NCI-H2107 (cell line): ENCODE measurements at regions not wholly inside any gene's neighbourhood (a gene's known extent, or its start where the extent isn't known, plus 50 kb on each side); places are given as distances from the start of the nearest gene placed in this dataset.

Source experiments
- DNase-seq: peaks from one replicate; lab custom pipeline; 2025; lab: John Stamatoyannopoulos, UW

DNA sequence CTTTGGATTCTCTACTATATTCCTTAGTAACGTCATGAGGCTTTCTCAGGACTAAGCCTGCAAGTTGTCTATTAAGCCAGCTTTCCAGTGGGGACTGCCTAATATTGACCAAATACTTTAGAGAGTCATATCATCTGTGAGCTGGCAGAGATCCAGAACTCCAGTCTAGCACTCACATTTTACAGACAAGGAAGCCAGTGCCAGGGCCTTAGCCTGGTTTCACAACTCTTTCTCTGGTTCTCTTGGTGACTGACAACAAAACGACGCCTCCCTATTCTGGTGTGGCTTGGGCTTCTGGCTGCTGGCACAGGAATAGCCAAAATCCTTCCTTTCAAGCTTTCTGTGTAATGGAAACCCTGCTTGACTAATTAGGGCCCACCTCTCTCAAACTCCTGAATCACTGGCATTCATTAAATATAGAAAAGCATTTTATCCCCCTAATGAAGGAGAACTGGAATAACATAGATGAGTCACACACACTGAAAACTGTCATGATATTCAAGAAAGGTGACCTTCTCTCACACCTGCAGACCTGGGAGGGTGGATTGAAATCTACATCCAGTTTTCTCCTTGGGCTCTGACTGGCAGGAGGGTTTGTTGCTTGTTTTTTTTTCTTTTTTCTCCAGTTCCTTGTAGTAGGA is 75.2 kb upstream of the UBL3 start:
- peak; percentile 4 for DNase-seq

DNA sequence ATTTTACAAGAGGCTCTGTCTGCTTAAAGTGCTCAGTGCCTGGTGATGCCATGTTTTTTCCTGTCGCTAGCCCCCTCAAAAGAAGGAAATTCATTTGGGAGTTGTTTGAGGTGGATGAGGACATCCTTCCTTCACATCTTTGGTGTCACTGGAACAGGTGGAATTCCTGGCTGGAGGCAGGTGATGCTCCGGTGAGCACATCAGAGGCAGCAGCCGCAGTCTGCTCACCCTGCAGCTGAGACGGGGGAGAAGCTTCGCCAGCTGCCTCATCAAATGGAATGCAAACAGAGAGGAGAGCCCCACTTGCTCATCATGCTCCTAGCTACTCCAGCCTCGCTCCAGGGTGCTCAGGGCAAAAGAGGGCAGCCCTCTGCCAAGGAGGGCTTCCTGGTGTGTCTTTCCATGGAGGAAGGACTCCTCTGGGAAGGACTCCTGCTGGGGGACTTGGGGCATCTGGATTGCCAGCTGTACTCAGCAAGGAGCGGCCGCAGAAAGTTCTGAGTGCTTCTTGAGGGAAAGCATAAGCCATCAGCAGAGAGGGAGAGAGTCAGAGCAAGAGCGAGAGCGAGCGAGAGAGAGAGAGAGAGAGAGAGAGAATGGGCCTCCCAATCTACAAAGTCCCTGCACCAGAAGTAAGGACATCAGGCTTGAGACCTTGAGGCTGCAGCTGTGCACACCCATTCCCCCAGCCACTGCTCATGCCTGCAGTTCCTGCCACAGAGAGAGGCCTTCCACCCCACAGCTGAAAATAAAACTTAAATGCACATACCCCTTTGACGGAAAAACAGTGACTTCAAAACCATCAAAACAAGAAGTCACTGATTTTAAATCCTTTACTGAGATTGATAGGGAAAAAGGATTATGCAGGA is 74.3 kb upstream of the UBL3 start:
- peak; percentile 24 for DNase-seq

DNA sequence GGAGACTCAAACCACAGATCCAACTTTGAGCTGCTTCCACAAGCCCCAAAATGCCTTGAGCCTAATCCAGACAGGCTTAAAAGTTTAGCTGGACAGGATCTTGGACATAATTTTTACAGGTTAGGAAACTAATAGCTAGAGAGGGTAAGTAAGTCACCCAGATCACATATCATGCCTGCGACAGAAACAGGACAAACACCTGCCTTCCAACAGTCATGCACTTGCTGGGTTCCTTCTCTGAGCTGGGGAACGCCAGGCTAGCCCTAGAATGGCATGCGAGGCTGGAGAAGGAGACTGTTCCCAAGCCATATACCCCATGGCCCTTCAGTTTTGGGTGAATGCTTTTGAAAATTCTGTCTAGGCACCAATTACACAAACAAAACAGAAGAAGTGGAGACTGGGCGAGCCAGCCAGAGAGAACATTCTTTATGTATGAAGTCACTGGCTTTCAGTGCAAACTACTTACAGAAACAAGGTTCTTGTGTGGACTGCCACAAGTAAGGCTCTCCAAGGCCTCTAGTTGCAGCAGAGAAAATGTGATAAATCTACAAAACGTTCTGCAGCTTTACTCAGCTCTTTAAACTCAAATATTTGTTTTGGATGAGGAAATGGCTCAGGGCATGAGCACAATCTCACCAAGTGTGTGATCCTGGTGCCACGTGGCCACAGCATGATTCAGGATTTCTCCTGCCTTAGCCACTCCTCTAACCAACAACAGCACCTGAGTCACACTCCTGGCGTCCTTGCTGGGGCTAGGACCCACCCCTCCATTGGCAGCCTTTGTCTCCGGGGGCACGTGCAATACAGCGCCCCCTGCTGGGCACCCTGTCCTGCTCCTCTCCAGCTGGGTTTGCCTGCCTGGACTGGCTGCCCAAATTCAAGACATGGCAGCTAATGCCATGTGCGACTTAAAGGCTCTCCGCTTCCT is 73.4 kb upstream of the UBL3 start:
- peak; percentile 43 for DNase-seq

DNA sequence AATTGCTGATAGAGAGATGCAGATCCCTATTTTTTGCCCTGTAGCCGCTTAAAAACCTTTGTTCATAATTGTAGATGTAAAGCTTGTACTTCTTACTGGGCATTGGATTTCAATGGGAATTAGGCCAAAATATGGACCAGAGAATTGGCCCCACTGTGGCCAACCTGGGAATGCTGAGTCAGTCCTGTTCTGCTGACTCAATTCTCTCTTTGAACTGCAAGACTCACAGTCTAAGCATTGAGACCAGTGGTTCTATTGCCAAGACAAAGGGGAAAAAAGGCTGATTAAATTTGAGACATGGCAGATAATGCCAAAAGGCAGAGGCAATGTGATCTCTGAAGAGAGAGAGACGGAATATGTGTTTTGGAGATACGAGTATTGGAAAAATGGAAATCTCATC is 72.5 kb upstream of the UBL3 start:
- DNase-seq = no peak

DNA sequence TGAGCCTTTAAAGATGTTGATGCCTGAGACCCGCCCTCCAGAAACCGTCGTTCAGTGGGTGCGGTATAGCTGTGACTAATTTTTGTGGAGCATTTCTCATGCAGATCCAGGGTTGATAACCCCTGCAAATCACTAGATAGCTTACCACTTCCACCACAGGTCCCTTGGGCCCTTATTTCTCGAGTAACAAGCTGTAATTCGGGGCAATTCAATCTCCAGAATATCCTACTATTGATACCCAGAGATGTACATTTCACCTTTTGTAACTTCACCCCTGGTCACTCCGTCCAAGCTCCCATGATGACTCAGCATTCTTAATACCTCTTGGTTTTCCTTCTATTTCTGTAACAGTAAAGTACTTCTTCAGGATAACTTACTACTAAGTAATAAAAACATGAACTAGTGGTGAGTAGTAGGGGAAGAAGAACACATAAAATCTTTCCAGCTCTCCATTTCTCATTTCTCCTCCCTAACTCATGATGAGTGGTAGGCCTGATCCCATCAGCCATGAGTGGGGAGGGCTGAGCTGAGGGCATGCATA is 71.9 kb upstream of the UBL3 start:
- no peak for DNase-seq

DNA sequence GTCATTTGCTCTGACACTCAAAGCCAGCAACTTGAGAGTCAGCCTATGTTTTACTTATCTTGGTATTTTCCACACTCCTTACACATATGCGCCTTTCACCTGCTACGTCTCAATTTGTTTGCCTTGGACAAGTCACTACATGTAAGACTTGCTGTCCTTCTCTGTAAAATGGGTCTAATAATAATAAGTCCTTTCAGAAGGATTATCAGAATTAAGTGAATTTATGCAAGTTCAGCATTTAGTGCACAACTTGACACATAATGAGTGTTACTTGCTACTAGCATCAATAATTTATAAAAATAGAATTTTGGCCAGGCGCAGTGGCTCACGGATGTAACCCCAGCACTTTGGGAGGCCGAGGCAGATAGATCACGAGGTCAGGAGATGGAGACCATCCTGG is 71.1 kb upstream of the UBL3 start:
- no peak for DNase-seq

DNA sequence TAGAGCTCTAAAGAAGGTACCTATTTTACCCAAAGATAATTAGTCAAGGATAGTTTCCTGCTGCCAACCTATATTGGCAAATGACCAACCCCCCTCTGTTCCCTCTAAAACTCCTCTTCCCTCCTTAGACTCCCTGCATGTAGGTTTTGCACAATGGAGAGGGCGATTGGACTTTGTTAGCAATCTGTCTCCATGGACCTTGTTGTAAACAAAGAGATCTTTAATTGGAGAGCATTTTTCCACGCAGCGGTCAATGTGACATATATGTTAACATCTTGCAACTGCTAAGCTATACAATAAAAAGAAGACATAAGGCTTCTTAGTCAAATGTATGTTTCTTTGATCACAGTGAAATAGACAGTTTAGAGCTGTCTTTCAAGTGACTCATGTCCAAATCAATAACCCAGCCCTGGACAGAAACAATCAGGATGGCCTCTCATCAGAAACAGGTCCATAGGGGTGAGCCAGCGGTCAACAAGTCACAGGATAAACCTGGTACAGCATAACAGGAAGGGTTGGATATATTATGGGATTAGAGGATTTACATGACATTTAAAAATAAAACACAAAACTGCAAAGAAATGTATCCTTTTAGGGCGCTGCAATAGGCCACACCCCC is 69.7 kb upstream of the UBL3 start:
- no peak for DNase-seq

DNA sequence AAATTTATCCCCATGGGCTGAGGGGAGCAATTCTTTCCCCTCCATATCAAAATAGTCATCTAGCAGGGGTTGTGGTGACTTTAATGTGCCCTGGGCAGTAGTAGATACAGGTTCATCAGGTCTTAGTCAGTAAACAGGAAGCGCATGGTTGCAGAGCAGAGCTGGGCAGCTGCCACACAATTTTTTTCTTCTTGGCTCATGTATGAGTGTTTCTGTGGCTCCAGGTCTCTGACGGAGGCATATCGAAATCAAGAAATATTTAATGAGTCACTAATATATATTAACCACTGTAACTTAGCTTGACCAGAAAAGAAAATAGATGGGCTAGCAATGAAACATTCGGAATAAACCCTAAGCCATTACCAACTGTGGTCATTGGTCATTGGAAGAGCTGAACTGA is 68.4 kb upstream of the UBL3 start:
- DNase-seq = no peak

DNA sequence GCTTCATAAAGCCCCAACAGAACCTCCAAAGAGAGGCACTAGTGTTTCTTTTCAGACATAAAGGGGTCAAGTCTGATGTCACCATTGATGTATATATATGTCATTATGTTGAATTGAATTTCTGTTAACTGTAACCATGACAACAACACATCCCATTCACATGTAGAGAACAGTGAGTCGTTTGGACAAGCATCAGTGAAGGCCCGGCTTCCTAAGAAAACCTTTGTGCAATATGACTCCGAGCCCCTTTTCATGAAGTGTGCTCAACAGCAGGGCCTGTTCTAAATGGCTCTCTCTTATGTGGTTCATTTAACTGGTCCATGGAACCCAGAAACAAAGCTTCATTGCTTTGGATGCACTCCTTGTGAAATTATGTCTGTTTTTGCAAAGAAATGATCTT is 67.2 kb upstream of the UBL3 start:
- DNase-seq = no peak

DNA sequence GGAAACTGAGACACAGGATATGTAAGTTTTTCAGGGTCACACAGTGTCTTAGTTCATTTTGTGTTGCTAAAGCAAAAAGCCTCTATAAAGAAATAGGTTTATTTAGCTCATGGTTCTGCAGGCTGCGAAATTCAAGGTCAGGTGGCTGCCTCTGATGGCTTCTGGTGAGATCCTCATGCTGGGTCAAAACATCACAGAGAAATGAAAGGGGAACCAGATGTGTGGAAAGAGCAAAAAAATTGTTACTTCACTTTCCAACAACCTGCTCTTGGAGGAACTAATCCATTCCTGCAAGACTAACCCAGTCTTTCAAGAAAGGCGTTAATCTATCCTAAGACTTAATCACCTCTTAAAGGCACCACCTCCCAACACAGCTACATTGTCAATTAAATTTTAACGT is 64.2 kb upstream of the UBL3 start:
- no peak for DNase-seq

DNA sequence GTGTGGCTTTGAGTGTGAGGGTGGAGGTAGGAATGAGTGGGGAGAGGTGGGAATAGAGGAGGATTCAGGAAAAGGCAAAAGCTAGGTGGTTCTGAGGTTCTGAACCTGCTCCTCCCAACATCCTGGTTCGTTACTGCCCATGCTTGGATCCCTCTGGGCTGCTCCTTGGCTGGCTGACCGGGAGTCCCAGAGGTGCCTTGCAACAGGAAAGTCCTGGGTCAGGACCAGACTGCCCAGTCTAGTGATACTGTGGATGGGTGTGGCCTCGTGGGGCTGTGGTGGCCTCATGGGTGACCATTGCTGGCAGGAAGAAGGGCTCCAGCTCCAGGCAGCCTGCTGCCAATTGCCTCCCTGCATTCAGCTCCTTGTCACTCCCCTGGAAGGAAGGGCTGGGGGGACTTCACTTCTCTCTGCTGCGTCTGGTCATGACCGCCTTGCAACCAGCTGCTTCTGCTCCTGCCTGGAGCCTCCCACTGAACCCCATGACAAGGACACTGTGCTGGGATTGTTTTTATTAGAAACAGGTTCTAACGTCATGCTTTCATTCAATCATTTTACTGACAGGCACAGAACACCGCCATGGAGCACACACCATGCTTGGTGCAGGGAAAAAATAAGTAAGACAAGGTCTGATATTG is 61.5 kb upstream of the UBL3 start:
- DNase-seq = no peak

DNA sequence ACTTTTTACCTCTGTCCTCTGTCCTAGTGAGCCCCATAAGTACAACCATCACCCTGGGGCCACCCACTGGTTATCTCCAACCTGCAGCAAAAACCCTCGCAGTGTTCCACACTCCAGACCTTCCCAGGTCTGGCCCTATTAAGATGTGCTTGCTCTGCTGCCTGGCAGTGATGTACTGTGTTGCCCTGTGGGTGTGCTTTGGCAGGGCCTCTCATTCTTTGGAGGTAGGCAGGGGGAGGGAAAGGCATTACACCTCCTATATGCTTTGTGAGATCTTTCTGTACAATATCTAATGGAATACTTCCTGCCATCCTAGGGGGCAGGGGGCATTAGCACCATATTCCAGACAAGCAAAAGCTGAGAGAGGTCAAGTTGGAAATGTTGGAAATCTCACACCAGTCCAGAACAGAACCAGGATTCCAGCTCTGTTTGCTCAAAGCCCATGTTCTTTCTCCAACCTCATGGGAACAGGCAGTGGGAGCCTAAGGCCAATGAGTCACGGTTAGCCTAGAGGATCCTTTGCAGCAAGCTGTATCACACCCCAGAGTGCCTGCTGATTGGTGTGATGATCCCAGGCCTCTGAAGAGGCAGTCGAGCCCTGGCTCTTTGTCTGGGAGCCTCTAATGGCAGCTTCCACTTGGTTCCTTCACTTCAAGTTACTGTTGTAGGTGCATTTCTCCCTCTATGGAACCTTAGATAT is 59.7 kb upstream of the UBL3 start:
- DNase-seq = no peak

DNA sequence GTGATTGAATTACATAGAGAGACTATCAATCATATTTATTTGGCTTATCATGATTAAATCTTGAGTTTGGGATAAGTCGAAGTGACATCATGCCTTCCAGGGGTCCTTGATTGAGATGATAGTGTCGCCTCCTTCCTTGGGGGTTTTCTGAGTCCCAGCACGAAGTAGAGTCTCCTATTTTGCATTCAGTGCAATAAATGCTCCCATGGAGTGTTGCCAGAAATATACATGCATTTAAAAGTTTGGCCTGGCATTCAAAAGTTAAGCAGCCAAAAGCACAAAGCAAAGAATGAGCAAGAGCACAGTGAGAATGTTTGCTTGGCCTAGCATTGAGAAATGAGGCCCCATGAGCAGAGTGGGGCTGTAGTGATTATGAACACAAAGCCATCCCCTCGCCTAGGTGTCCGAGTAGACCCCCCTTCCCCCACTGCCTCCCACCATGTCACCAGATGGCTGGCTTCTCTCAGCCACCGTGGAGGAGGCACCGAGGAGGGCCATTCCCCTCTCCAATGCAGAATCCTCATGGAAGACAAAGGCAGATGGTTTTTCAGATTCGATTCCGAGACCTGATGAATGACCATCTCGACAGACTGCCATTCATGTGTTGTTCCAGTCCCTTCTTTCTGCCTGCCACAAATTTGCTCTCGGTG is 58.8 kb upstream of the UBL3 start:
- no peak for DNase-seq

DNA sequence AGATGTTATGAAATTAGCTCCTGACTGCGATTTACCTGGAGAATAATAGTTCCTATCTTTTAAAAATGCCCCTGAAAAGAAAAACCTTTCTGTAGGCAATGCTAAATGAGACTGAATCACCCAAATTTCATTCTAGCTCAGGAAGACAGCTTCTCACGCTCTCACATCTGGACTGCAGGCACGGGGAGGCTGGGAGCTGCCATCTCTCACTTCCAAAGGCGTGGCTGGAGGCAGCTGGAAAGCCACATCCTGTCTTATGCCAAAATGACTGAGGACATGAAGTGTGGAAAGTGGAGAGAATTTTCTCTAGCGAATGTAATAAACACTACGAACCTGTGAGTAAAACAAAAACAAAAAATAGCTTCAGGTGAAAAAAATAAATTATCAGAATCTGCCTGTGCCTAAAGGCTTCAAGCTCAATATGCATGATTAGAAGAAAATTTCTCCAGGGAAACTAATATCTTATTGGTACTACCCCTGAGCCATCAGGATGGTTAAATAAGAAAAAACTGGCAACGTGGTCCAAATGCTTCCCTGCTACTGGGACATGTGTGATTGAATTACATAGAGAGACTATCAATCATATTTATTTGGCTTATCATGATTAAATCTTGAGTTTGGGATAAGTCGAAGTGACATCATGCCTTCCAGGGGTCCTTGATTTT is 58.1 kb upstream of the UBL3 start:
- DNase-seq = no peak

DNA sequence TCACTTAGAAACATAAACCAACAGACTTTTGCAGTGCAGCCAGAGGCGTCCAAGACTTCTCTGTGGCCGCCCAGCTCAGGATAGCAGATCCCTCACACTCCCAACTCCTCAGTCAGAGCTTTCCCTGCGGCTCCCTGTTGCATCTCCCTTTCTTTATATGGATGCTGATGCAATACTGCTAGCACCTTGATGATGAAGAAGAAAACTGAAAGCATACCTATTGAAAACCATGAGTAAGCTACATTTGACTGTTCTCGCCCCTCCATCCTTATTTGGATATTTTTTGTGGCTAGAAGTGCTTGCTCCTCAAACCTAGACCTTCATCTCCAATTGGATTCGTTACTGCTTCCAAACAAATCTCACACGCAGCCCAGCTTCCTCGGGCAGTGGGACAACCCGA is 57.3 kb upstream of the UBL3 start:
- DNase-seq = no peak

DNA sequence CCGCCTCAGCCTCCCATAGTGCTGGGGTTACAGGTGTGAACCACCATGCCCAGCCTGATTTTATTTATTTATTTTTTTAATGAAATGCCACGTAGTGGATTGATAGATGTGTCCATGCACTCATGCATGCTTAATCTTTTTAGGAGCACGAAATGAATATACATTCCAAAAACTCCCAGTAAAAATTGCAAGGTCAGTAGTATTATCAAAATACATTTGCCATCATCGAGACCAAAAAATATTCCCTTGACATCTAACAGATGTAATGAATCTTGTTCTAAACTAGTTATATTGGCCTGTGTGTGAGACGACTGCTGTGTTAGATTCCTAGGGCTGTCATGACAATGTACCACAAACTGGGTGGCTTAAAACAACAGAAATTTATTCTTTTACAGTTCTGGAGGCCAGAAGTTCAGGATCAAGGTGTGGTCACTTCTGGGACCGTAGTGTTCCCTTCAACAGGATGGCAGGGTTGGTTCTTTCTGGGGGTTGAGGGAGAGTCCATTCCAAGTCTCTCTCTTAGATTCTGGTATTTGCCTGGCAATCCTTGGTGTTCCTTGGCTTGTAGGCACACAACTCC is 56.1 kb upstream of the UBL3 start:
- no peak for DNase-seq

DNA sequence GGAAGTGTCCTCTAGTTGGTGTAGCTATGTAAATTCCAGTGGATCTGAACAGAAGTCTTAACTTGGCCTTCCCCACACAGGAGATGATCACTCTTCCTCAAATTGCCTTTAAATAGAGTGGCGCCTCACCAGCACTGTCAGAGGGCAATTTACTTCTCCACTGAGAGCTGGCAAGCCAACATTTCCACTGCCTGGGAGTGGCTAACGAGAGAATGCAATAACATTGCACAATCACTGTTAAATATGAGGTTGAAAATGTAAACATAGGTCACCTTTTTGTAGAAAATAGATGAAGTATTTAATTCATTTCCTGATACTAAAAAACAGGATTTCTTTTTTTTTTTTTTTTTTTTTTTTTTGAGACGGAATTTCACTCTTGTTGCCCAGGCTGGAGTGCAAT is 55.4 kb upstream of the UBL3 start:
- DNase-seq = no peak

DNA sequence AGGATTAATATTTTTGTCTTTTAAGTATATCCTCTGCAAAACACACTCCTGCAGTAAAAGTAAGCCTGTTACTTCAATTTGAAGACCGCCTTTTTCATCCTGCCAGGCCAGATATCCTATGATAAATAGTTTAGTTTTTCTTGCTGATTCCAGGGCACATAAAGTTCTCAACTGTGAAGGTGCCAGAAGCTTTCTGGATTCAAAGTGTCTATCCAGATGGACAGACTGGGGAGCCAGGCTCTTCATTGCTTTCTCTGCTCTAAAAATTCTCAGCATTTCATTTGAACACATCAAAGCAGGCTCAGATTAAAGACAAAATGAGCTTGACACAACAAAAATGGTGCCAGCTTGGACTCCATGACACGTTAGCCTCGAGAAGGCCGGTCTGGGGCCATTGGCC is 53.6 kb upstream of the UBL3 start:
- no peak for DNase-seq

DNA sequence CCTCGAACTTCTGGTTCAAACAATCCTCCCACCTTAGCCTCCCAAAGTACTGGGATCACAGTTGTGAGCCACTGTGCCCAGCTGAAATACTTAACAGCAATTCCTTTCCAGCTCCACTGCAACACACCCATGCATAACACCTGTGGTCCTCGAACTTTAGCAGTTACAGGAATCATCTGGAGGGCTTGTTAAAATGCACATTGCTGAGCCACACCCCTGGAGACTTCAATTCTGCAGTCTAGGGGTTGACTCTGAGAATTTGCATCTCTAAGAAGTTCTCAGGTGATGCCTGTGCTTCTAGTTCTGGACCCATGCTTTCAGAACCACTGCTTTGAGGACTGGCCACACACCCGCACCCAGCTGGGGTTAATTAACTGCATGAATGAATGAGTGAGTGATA is 53.1 kb upstream of the UBL3 start:
- no peak for DNase-seq
